ENCODE measurements at regions not wholly inside any gene's neighbourhood (a gene's known extent, or its start where the extent isn't known, plus 50 kb on each side); places are given as distances from the start of the nearest gene placed in this dataset.
"Not testable (repeated sequence)": the region's sequence is repeated elsewhere in the genome, so short reads cannot be mapped to it uniquely, and the experiment has no call there.

DNA sequence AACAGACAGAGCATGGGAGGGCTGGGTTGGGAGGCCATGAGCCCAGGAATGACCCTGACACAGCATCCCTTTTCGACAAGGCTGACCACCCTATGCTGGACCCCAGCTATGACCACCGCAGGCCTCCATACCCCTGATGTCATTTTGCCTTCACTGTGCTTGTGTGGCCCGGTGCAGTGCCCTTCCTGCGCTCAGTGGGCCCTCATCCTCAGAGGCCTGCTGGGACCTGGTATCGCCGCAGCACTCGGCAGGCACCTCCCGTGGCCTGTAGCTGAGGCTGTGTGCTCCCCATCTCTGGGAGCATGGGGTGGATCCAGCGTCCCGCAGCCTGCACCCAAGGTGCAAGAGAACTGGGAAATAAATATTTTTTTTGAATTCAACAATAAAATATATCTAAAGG, 73.1 kb upstream of the MEF2A start:
- Histone ChIP-seq H2AFZ (ENCODE audit: low read length) (no peak overlapping the region), H3K4me1 (ENCODE audit: control insufficient read depth, extremely low read depth, insufficient read depth, low read length) (no peaks in the 10 kb centered on the region), H3K9me3 (ENCODE audit: control insufficient read depth, insufficient read depth, low read depth, low read length) (no peaks in the 10 kb centered on the region), H3K27ac (ENCODE audit: insufficient read depth, low read length) (no peak overlapping the region), H3K27me3 (ENCODE audit: control insufficient read depth, insufficient read depth, low read length) (no peaks in the 10 kb centered on the region), H3K9ac (ENCODE audit: insufficient read depth, low read length) (no peak overlapping the region), H4K20me1 (ENCODE audit: control insufficient read depth, extremely low read depth, insufficient read depth, low read length) (no peaks in the 10 kb centered on the region), H3K4me2 (ENCODE audit: extremely low read depth, insufficient read depth, low read length) (no peak overlapping the region), H3K36me3 (ENCODE audit: control insufficient read depth, insufficient read depth, low read length) (no peaks in the 10 kb centered on the region), H3K79me2 (ENCODE audit: control insufficient read depth, insufficient read depth, low read length) (no peaks in the 10 kb centered on the region), H3K4me3 (replicated peaks in 1 of 4; ENCODE audit: control extremely low read depth in 1 of 4, insufficient read depth in 1 of 4, low read depth in 3 of 4, low read length in 4 of 4) (no peak overlapping the region)
- TF ChIP-seq, protein P1, sequence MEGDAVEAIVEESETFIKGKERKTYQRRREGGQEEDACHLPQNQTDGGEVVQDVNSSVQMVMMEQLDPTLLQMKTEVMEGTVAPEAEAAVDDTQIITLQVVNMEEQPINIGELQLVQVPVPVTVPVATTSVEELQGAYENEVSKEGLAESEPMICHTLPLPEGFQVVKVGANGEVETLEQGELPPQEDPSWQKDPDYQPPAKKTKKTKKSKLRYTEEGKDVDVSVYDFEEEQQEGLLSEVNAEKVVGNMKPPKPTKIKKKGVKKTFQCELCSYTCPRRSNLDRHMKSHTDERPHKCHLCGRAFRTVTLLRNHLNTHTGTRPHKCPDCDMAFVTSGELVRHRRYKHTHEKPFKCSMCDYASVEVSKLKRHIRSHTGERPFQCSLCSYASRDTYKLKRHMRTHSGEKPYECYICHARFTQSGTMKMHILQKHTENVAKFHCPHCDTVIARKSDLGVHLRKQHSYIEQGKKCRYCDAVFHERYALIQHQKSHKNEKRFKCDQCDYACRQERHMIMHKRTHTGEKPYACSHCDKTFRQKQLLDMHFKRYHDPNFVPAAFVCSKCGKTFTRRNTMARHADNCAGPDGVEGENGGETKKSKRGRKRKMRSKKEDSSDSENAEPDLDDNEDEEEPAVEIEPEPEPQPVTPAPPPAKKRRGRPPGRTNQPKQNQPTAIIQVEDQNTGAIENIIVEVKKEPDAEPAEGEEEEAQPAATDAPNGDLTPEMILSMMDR (conservative IDR thresholded peaks at IDR 0.05 in 1 of 2, IDR thresholded peaks at IDR 0.05 in 1 of 2; ENCODE audit: low read depth in 1 of 2, low read length in 2 of 2), result no peak
- no peak for TF ChIP-seq EZH2 (IDR thresholded peaks at IDR 0.05; ENCODE audit: low read length, missing control alignments)
- no peak for DNase-seq (ENCODE audit: low read depth in 2 of 2)

DNA sequence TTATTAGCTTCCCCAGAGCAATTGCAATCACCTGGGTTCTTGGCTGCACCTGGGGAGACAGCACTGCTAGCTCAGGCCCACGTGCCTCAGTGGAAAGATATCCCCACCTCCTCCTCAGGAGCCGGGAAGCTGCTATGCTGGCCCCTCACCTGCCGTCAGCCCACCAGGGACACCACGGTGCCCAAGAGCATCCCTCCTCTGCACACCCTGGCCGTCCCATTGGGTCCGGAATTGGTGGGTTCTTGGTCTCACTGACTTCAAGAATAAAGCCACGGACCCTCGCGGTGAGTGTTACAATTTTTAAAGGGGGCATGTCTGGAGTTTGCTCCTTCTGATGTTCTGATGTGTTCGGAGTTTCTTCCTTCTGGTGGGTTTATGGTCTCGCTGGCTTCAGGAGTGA, 72.3 kb upstream of the MEF2A start:
- Histone ChIP-seq H3K4me3 (replicated peaks in 1 of 4; ENCODE audit: control extremely low read depth in 1 of 4, insufficient read depth in 1 of 4, low read depth in 3 of 4, low read length in 4 of 4) (no peak overlapping the region), H3K9me3 (ENCODE audit: control insufficient read depth, insufficient read depth, low read depth, low read length) (no peaks in the 10 kb centered on the region), H3K4me2 (ENCODE audit: extremely low read depth, insufficient read depth, low read length) (no peak overlapping the region), H3K27ac (ENCODE audit: insufficient read depth, low read length) (no peak overlapping the region), H3K27me3 (ENCODE audit: control insufficient read depth, insufficient read depth, low read length) (no peaks in the 10 kb centered on the region), H3K79me2 (ENCODE audit: control insufficient read depth, insufficient read depth, low read length) (no peaks in the 10 kb centered on the region), H3K36me3 (ENCODE audit: control insufficient read depth, insufficient read depth, low read length) (no peaks in the 10 kb centered on the region), H2AFZ (ENCODE audit: low read length) (no peak overlapping the region), H4K20me1 (ENCODE audit: control insufficient read depth, extremely low read depth, insufficient read depth, low read length) (no peaks in the 10 kb centered on the region), H3K4me1 (ENCODE audit: control insufficient read depth, extremely low read depth, insufficient read depth, low read length) (no peaks in the 10 kb centered on the region), H3K9ac (ENCODE audit: insufficient read depth, low read length) (no peak overlapping the region)
- no peak for TF ChIP-seq EZH2 (IDR thresholded peaks at IDR 0.05; ENCODE audit: low read length, missing control alignments)
- TF ChIP-seq, protein P1 (conservative IDR thresholded peaks at IDR 0.05 in 1 of 2, IDR thresholded peaks at IDR 0.05 in 1 of 2; ENCODE audit: low read depth in 1 of 2, low read length in 2 of 2), result no peak
- no peak for DNase-seq (ENCODE audit: low read depth in 2 of 2)

DNA sequence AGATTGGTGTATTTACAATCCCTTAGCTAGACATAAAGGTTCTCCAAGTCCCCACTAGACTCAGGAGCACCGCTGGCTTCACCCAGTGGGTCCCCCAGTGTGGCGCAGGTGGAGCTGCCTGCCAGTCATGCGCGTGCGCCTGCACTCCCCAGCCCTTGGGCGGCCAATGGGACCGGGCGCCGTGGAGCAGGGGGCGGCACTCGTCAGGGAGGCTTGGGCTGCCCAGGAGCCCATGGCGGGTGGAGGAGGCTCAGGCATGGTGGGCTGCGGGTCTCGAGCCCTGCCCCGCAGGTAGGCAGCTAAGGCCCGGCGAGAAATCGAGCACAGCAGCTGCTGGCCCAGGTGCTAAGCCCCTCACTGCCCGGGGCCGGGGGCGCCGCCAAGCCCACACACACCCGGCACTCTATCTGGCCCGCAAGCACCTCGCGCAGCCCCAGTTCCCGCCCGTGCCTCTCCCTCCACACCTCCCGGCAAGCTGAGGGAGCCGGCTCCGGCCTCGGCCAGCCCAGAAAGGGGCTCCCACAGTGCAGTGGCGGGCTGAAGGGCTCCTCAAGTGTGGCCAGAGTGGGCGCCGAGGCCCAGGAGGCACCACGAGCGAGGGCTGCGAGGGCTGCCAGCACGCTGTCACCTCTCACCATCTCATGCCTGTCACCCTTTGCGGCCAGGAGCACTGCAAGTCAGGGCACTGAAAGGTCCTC, 71.1 kb upstream of the MEF2A start:
- DNase-seq (ENCODE audit: low read depth in 2 of 2); H4K20me1 ChIP-seq (ENCODE audit: control insufficient read depth, extremely low read depth, insufficient read depth, low read length); H3K27ac ChIP-seq (ENCODE audit: insufficient read depth, low read length): not testable (repeated sequence)

More for the DNA sequence above, 71.1 kb upstream of the MEF2A start:
- H3K36me3 ChIP-seq (ENCODE audit: control insufficient read depth, insufficient read depth, low read length); H3K4me1 ChIP-seq (ENCODE audit: control insufficient read depth, extremely low read depth, insufficient read depth, low read length); H2AFZ ChIP-seq (ENCODE audit: low read length); H3K27me3 ChIP-seq (ENCODE audit: control insufficient read depth, insufficient read depth, low read length); H3K79me2 ChIP-seq (ENCODE audit: control insufficient read depth, insufficient read depth, low read length); H3K4me2 ChIP-seq (ENCODE audit: extremely low read depth, insufficient read depth, low read length); H3K4me3 ChIP-seq (replicated peaks in 1 of 4; ENCODE audit: control extremely low read depth in 1 of 4, insufficient read depth in 1 of 4, low read depth in 3 of 4, low read length in 4 of 4); H3K9ac ChIP-seq (ENCODE audit: insufficient read depth, low read length); H3K9me3 ChIP-seq (ENCODE audit: control insufficient read depth, insufficient read depth, low read depth, low read length): not testable (repeated sequence)

All from fibroblast of lung (primary cell).